ENCODE measurements at regions not wholly inside any gene's neighbourhood (a gene's known extent, or its start where the extent isn't known, plus 50 kb on each side); places are given as distances from the start of the nearest gene placed in this dataset.

DNA sequence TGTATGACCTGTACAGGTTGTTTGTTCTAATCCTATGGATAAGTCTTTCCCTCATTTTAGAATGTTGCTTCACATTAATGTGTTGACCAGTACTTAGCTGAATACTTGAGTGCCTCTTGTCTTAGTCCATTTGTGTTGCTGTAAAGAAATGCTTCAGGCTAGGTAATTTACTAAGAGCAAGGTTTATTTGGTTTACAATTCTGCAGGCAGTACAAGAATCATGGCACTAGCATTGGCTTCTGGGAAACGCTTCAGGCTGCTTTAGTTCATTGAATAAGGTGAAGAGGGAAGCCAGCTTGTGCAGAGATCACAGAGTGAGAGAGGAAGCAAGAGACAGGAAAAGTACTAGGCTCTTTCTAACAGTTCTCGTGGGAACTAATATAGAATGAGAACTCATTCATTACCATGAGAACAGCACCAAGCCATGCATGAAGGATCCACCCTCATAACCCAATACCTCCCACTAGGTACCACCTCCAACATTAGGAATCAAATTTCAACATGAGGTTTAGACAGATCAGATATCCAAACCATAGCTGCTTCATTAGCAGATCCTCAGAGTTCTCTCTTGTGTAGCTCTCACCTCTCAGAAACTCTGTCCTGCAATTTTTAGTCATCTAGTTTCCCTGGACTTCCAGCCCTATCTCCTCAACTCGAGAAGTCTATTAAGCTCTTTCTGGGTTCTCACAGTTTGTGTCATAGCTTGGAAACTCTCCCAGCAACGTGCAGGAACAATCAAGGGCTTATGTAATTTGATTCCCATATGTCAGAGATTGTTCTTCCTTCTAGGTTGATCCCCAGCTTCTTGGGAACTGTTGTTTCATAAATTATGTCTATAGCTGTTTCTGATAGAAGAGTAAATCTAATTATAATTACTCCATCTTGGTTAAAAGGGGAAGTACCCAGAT lies 2082.3 kb upstream of the CELF4 start:
- Mint-ChIP-seq H3K27ac (no peak overlapping the region), H3K4me3 (no peak overlapping the region), H3K9me3 (peaks cover 3% of the 10 kb centered on the region), H3K27me3 (ENCODE audit: insufficient read depth) (no peaks in the 10 kb centered on the region), H3K36me3 (ENCODE audit: low read depth) (no peaks in the 10 kb centered on the region), H3K4me1 (ENCODE audit: low read depth) (no peaks in the 10 kb centered on the region)
- DNase-seq (ENCODE audit: low spot score): no peak
- intact Hi-C loops (cut with micrococcal nuclease): no loop called here

DNA sequence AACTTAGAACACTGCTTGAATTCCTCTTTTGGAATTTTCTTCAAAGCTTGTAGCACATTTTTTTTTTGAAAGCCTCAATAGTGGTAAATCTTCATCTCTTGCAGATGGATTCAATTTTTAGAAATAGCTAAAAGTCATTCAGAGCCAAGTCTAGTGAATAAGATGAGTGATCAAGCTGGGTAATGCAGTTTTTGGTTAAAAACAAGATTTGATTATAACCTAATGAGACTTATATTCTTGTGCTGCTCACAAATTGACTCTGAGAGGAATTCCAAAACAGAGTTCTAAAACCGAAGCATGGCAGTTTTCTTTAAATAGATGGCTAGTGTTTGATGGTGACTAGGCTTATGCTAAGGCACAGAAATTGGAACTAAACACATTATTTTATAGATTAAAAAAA lies 2072.6 kb upstream of the CELF4 start:
- H3K4me1 Mint-ChIP-seq (ENCODE audit: low read depth): no peaks in the 10 kb centered on the region
- intact Hi-C loops (cut with micrococcal nuclease): no loop called here
- DNase-seq (ENCODE audit: low spot score): no peak

DNA sequence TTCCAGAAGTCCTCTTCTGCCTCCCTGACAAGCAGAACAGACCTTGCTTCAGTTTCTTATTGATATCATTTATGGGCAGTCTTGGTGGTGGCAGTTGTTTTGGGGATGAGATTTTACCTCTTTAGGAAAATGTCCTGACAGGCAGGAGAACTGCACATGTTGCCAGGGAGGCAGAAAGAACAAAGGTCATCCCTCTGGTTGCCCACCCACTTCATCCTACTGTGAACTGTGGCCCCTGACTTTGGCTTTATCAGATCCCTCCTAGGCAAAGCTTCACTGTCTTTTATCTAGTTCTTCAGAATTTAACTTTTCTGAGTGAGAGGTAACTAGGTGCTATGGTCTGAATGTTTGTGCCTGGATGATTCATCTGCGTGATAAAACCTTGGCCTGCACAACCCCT lies 2071.3 kb upstream of the CELF4 start:
- DNase-seq (ENCODE audit: low spot score): no peak
- no peaks in the 10 kb centered on the region for H3K9me3 Mint-ChIP-seq
- no peaks in the 10 kb centered on the region for H3K4me1 Mint-ChIP-seq (ENCODE audit: low read depth)
- H3K4me3 Mint-ChIP-seq: no peak overlapping the region
- H3K27ac Mint-ChIP-seq: no peak overlapping the region
- intact Hi-C loops (cut with micrococcal nuclease): no loop called here
- H3K27me3 Mint-ChIP-seq (ENCODE audit: insufficient read depth): no peaks in the 10 kb centered on the region
- no peaks in the 10 kb centered on the region for H3K36me3 Mint-ChIP-seq (ENCODE audit: low read depth)

More for the DNA sequence above, 2072.6 kb upstream of the CELF4 start:
- Mint-ChIP-seq H3K27me3 (ENCODE audit: insufficient read depth) (no peaks in the 10 kb centered on the region), H3K4me3 (no peak overlapping the region), H3K9me3 (no peaks in the 10 kb centered on the region), H3K27ac (no peak overlapping the region), H3K36me3 (ENCODE audit: low read depth) (no peaks in the 10 kb centered on the region)

DNA sequence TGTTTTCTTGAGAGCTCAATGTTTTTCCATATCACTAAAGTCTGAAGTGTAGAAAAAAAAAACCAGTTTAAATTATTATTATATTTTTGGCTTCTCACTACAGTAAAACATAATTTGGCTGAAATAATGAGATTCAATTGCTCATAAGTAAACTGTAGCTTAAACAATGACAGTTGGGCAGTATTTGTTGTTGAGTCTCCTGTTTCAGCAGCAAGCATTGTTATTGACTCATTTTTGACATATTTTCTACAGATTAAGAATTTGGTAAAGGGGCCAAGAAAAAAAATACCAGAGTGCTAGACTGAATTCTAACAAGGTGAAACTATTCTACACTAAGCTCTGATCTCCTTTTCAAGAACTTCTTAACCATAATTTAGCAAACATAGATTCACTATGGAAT lies 2070.4 kb upstream of the CELF4 start:
- Mint-ChIP-seq H3K36me3 (ENCODE audit: low read depth) (no peaks in the 10 kb centered on the region), H3K4me3 (no peak overlapping the region), H3K27ac (no peak overlapping the region), H3K9me3 (no peaks in the 10 kb centered on the region), H3K27me3 (ENCODE audit: insufficient read depth) (no peaks in the 10 kb centered on the region), H3K4me1 (ENCODE audit: low read depth) (no peaks in the 10 kb centered on the region)
- intact Hi-C loops (cut with micrococcal nuclease): no loop called here
- DNase-seq (ENCODE audit: low spot score): no peak

DNA sequence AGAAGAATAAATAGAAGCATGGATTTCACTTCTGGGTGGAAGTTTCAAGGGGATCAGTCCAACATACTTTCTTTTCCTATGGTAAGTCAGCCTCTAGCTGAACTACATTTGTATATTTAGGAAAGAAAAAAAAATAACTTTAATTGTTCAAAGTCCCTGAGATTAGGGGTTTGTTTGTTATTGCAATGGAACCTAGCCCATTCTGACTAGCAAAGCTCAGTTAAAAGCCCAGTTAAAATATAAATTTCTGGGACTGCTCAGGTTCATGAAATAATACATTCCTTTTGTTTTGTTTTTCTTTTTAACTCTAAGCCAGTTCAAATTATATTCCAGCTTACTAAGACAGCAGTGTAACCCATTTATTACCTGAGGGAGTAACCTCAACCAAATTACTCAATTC lies 2069.6 kb upstream of the CELF4 start:
- H3K27ac Mint-ChIP-seq: no peak overlapping the region
- DNase-seq (ENCODE audit: low spot score): no peak
- H3K4me3 Mint-ChIP-seq: no peak overlapping the region
- no peaks in the 10 kb centered on the region for H3K27me3 Mint-ChIP-seq (ENCODE audit: insufficient read depth)
- no peaks in the 10 kb centered on the region for H3K4me1 Mint-ChIP-seq (ENCODE audit: low read depth)
- no peaks in the 10 kb centered on the region for H3K36me3 Mint-ChIP-seq (ENCODE audit: low read depth)
- no peaks in the 10 kb centered on the region for H3K9me3 Mint-ChIP-seq
- intact Hi-C loops (cut with micrococcal nuclease): no loop called here

DNA sequence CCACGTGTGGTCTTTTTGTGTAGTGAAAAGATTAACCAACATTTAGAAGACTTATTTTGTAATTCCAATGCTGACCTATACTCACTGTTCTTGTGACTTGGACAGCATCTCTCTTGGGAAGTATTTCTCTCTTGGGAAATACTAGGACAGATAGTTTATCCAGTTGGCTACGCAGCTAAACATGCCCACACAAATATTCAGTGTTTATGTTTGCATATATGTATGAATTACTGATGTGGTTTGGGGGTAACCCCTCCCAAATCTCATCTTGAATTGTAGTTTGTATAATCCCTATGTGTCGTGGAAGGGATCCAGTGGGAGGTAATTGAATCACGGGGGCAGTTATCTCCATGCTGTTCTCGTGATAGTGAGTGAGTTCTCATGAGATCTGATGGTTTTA lies 2062.3 kb upstream of the CELF4 start:
- no peaks in the 10 kb centered on the region for H3K9me3 Mint-ChIP-seq

DNA sequence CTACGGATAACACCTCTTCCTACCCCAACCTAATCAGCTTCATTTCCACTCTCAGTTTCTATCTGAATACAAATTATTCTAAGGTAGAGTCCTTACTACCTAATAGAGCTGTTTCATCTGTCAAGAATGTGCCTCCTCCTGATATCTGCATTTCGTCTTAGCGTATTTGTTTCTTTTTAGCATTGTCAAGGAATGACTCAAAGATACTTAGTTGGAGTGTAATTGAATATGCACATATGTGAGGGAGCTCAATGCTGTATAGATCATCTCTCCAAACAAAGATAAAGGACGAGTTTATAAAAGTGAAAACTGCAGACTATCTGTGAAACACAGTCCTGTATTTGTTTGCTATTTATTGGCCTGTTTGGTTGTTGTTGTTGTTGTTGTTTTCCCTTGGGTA lies 2059.4 kb upstream of the CELF4 start:
- no peaks in the 10 kb centered on the region for H3K27me3 Mint-ChIP-seq (ENCODE audit: insufficient read depth)
- intact Hi-C loops (cut with micrococcal nuclease): no loop called here
- DNase-seq (ENCODE audit: low spot score): no peak
- H3K27ac Mint-ChIP-seq: no peak overlapping the region
- H3K4me1 Mint-ChIP-seq (ENCODE audit: low read depth): no peaks in the 10 kb centered on the region
- H3K9me3 Mint-ChIP-seq: no peaks in the 10 kb centered on the region
- no peaks in the 10 kb centered on the region for H3K36me3 Mint-ChIP-seq (ENCODE audit: low read depth)
- H3K4me3 Mint-ChIP-seq: no peak overlapping the region

More for the DNA sequence above, 2062.3 kb upstream of the CELF4 start:
- DNase-seq (ENCODE audit: low spot score): no peak
- no peaks in the 10 kb centered on the region for H3K27me3 Mint-ChIP-seq (ENCODE audit: insufficient read depth)
- intact Hi-C loops (cut with micrococcal nuclease): no loop called here
- no peaks in the 10 kb centered on the region for H3K4me1 Mint-ChIP-seq (ENCODE audit: low read depth)
- no peak overlapping the region for H3K27ac Mint-ChIP-seq
- no peaks in the 10 kb centered on the region for H3K36me3 Mint-ChIP-seq (ENCODE audit: low read depth)
- no peak overlapping the region for H3K4me3 Mint-ChIP-seq

DNA sequence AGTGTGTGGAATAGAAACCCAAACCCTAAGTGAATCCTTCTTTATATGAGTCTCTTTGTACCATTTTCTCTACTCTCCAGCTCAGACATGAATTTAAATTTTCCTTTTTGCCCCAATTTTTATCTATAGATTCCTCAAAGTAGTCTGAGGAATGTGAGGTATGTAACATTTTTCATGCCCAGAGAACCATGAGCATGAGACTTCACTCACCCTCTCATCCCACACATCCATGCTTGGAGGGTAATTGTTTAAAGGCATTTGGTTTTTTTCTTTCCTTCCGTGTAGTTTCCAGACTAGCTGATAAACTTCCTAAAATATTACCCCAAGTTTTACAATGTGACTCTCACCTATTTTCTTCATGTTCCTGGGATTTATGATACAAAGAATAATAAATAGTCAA lies 2056.8 kb upstream of the CELF4 start:
- Mint-ChIP-seq H3K27ac (no peak overlapping the region), H3K27me3 (ENCODE audit: insufficient read depth) (no peaks in the 10 kb centered on the region), H3K36me3 (ENCODE audit: low read depth) (no peaks in the 10 kb centered on the region), H3K4me3 (no peak overlapping the region), H3K4me1 (ENCODE audit: low read depth) (no peaks in the 10 kb centered on the region), H3K9me3 (no peaks in the 10 kb centered on the region)
- intact Hi-C loops (cut with micrococcal nuclease): no loop called here
- DNase-seq (ENCODE audit: low spot score): no peak

DNA sequence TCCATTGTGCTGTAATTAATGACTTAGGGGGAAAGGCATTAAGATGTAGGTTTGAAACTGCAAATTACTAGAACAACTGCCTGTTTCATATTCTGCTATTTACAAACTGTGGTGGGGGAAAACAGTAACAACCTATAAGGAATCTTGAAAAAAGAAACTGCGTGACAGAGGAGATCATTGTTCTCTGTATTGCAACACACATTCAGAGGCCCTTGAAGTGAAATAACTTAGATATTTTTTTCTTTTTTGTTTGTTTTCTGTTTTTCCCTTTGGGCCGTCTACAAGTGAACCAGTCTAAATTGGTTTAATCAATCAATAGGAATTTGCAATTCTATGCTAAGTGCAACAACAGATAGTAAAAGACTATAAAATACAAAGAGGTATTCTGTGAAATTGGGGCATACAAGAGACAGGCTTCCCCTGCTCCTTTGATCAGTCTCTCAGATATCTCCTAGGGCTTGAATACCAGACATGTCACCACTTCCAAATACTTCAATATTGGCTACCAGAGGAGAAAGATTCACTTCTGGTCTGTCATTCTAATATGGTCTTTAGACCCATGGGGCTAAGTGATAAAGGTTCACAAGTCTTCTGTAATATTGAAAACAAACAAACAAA lies 2055.1 kb upstream of the CELF4 start:
- Mint-ChIP-seq H3K36me3 (ENCODE audit: low read depth) (no peaks in the 10 kb centered on the region), H3K27ac (no peak overlapping the region), H3K9me3 (no peaks in the 10 kb centered on the region), H3K4me3 (no peak overlapping the region), H3K27me3 (ENCODE audit: insufficient read depth) (no peaks in the 10 kb centered on the region), H3K4me1 (ENCODE audit: low read depth) (no peaks in the 10 kb centered on the region)
- intact Hi-C loops (cut with micrococcal nuclease): no loop called here
- no peak for DNase-seq (ENCODE audit: low spot score)

DNA sequence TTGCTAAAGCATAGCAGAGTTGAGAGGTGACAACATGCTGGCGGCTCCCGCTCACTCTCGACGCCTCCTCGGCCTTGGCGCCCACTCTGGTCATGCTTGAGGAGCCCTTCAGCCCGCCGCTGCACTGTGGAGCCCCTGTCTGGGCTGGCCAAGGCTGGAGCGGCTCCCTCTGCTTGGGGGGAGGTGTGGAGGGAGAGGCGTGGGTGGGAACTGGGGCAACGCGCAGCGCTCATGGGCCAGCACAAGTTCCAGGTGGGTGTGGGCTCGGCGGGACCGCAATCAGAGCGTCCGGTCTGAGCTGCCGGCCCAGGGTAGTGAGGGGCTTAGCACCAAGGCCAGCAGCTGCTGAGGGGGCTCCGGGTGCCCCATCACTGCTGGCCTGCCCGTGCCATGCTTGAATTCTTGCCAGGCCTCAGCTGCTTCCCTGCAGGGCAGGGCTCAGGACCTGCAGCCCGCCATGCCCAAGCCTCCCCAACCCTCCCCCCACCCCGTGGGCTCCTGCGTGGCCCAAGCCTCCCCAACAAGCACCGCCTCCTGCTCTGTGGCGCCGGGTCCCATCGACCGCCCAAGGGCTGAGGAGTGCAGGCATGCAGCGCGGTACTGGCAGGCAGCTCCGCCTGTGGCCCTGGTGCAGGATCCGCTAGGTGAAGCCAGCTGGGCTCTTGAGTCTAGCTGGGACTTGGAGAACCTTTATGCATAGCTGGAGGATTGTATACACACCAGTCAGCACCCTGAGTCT lies 2052.8 kb upstream of the CELF4 start:
- DNase-seq (ENCODE audit: low spot score): no peak
- Mint-ChIP-seq H3K4me1 (ENCODE audit: low read depth) (no peaks in the 10 kb centered on the region), H3K27me3 (ENCODE audit: insufficient read depth) (no peaks in the 10 kb centered on the region), H3K4me3 (no peak overlapping the region), H3K27ac (no peak overlapping the region), H3K9me3 (no peaks in the 10 kb centered on the region), H3K36me3 (ENCODE audit: low read depth) (no peaks in the 10 kb centered on the region)
- intact Hi-C loops (cut with micrococcal nuclease): no loop called here

DNA sequence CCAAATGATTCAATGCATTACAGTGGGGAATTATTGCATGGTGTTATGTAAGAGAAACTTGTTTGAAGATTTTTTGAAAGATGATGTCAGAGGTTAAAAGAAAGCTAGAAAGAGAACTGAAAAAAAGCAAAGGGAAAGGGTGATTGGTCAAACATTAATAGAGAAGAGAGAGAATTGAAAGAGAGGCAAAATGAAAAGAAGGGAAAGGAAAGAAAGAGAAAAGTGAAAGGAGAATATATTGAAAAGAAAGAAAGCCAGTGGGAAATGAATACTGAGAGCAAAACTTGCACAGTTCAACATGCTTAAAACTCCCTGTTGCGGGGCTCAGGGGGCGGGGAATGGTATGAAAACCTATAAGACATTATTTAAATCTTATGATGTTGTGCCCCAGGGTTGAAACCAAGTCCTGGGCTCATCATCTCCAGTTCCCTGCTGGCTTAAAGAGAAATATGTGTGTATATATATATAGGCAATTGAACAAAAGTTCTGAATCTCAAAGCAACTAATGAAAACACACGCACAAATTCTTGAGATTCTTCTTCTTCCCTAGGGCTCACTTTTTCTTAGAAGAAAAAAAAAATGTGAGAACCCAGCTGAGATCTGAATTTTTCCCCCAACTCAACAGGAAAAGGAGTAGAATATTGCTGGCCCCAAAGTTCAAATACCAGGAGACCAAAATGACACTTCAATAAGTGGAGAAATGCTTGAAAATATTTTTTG lies 2045.9 kb upstream of the CELF4 start:
- H3K36me3 Mint-ChIP-seq (ENCODE audit: low read depth): no peaks in the 10 kb centered on the region
- no peak overlapping the region for H3K4me3 Mint-ChIP-seq
- intact Hi-C loops (cut with micrococcal nuclease): no loop called here
- no peaks in the 10 kb centered on the region for H3K27me3 Mint-ChIP-seq (ENCODE audit: insufficient read depth)
- H3K9me3 Mint-ChIP-seq: no peaks in the 10 kb centered on the region
- no peak for DNase-seq (ENCODE audit: low spot score)
- H3K4me1 Mint-ChIP-seq (ENCODE audit: low read depth): no peaks in the 10 kb centered on the region
- no peak overlapping the region for H3K27ac Mint-ChIP-seq

DNA sequence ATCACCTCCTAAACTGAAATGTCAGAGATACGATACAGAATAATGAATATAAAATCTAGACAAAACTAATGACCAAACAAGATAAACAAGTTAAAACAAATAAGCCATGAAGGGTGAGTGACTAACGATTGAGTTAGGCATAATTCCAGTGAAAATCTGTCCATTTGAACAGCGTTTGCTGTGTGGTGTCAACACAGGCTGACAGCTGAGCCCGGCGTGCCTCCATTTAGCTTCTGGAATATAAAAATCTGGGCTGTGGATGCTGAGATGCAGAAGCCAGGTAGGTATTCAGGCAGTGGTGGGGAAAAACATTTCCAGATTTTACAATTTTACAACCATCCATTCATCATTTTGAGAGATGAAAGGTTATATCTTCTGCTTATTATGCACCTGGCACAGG lies 2041.4 kb upstream of the CELF4 start:
- H3K36me3 Mint-ChIP-seq (ENCODE audit: low read depth): no peaks in the 10 kb centered on the region
- no peak overlapping the region for H3K4me3 Mint-ChIP-seq
- H3K27ac Mint-ChIP-seq: no peak overlapping the region
- no peak for DNase-seq (ENCODE audit: low spot score)
- no peaks in the 10 kb centered on the region for H3K27me3 Mint-ChIP-seq (ENCODE audit: insufficient read depth)
- H3K4me1 Mint-ChIP-seq (ENCODE audit: low read depth): no peaks in the 10 kb centered on the region
- no peaks in the 10 kb centered on the region for H3K9me3 Mint-ChIP-seq
- intact Hi-C loops (cut with micrococcal nuclease): no loop called here

DNA sequence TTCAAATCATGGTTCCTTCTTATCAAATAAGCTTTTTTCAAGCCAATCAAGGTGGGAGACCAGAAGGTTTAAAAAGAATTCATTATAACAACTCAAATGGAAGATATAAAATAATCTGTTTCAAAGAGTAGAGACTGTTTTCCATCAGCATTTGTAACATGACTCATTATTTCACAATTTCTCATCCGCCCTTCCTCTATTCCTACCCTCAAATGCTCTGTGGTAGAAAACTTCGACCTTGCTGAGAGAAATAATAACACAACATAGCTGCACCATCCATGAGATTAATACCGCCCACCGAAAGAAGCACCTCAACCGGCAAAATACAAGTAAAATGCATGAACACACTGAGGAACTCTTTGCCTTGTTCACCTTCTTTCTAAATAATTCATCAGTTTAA lies 2039.2 kb upstream of the CELF4 start:
- Mint-ChIP-seq H3K4me1 (ENCODE audit: low read depth) (no peaks in the 10 kb centered on the region), H3K27ac (no peak overlapping the region), H3K36me3 (ENCODE audit: low read depth) (no peaks in the 10 kb centered on the region), H3K9me3 (no peaks in the 10 kb centered on the region), H3K4me3 (no peak overlapping the region), H3K27me3 (ENCODE audit: insufficient read depth) (no peaks in the 10 kb centered on the region)
- intact Hi-C loops (cut with micrococcal nuclease): no loop called here
- DNase-seq (ENCODE audit: low spot score): no peak

Data from activated T-helper 1 cell treated with anti-CD3 and anti-CD28 coated beads, Interleukin-12 subunit alpha, Interleukin-12 subunit beta, Interleukin-2, Interleukin-4 antibody, amounts not matched to agents 30 ng/mL and 10 ng/mL and 1 ng/mL, durations not matched to agents 14 hours and 24 hours and 36 hours (primary cell).